MM.1S (cell line): ENCODE measurements at regions not wholly inside any gene's neighbourhood (a gene's known extent, or its start where the extent isn't known, plus 50 kb on each side); places are given as distances from the start of the nearest gene placed in this dataset.

Experiments
- CTCF ChIP-seq: fragments of 300-600 bp; sonication (generic); IDR thresholded peaks from 2 replicates; pipeline ENCODE4 v1.5.1; 2016; ENCODE audit warnings: antibody characterized with exemption, low read length, mixed read lengths
- EZH2phosphoT487 ChIP-seq: fragments of 300-600 bp; sonication (generic); IDR thresholded peaks from 2 replicates; pipeline ENCODE4 v1.6.1; 2018; ENCODE audit warnings: antibody characterized with exemption, low read length

GRCh38 chr10:109374215-109374614 is 549.1 kb downstream of the XPNPEP1 start:
- TF ChIP-seq CTCF, result no peak
- TF ChIP-seq EZH2phosphoT487, result no peak
